ENCODE measurements at regions not wholly inside any gene's neighbourhood (a gene's known extent, or its start where the extent isn't known, plus 50 kb on each side); places are given as distances from the start of the nearest gene placed in this dataset.

- no peaks in the 10 kb centered on the region for H3K4me1 Mint-ChIP-seq
- H3K36me3 Mint-ChIP-seq, result no peaks in the 10 kb centered on the region
- H3K4me3 Mint-ChIP-seq, result no peak overlapping the region
- no peaks in the 10 kb centered on the region for H3K36me3 ChIP-seq (ENCODE audit: control insufficient read depth, insufficient read depth, low read length)
- ATAC-seq (no peak), DNase-seq (no peak)
- H3K27me3 Mint-ChIP-seq (ENCODE audit: low read depth in 2 of 2), result peaks cover 11 to 33% of the 10 kb centered on the region in 2 donors
- no peaks in the 10 kb centered on the region for H3K9me3 ChIP-seq (ENCODE audit: control insufficient read depth, insufficient read depth, low read length)
- H3K27ac ChIP-seq (ENCODE audit: low read length), result no peak overlapping the region
- intact Hi-C loops (cut with micrococcal nuclease), result no loop called here
- H3K27ac Mint-ChIP-seq, result no peak overlapping the region
- H3K27me3 ChIP-seq (ENCODE audit: control insufficient read depth, insufficient read depth, low read length), result no peaks in the 10 kb centered on the region
- no peak overlapping the region for H3K4me3 ChIP-seq (ENCODE audit: low read length)
- whole genome bisulfite sequencing (ENCODE audit: insufficient coverage), result 76% methylated on average over 3 of the region's 3 CpGs
- no peak for TF ChIP-seq CTCF (IDR thresholded peaks at IDR 0.05)
- H3K9me3 Mint-ChIP-seq, result no peaks in the 10 kb centered on the region
- H3K4me1 ChIP-seq (ENCODE audit: control insufficient read depth, insufficient read depth, low read length), result no peaks in the 10 kb centered on the region
Observed at GRCh38 chr6:138563650-138564049, 64.4 kb upstream of the NHSL1 start.

GRCh38 chr6:138564170-138564721 lies 65.0 kb upstream of the NHSL1 start:
- Histone ChIP-seq H3K9me3 (ENCODE audit: control insufficient read depth, insufficient read depth, low read length) (no peaks in the 10 kb centered on the region), H3K4me3 (ENCODE audit: low read length) (no peak overlapping the region), H3K27me3 (ENCODE audit: control insufficient read depth, insufficient read depth, low read length) (no peaks in the 10 kb centered on the region), H3K36me3 (ENCODE audit: control insufficient read depth, insufficient read depth, low read length) (no peaks in the 10 kb centered on the region), H3K27ac (ENCODE audit: low read length) (no peak overlapping the region), H3K4me1 (ENCODE audit: control insufficient read depth, insufficient read depth, low read length) (no peaks in the 10 kb centered on the region)
- 89% methylated on average over 5 of the region's 5 CpGs for WGBS (ENCODE audit: insufficient coverage)
- Mint-ChIP-seq H3K4me3 (no peak overlapping the region), H3K4me1 (no peaks in the 10 kb centered on the region), H3K36me3 (no peaks in the 10 kb centered on the region), H3K27ac (no peak overlapping the region), H3K9me3 (no peaks in the 10 kb centered on the region), H3K27me3 (ENCODE audit: low read depth in 2 of 2) (peaks cover 11 to 33% of the 10 kb centered on the region in 2 donors)
- no peak for TF ChIP-seq CTCF (IDR thresholded peaks at IDR 0.05)
- no peak for ATAC-seq
- DNase-seq, result no peak
- intact Hi-C loops (cut with micrococcal nuclease), result no loop called here

- Mint-ChIP-seq H3K27me3 (ENCODE audit: low read depth in 2 of 2) (peaks cover 11 to 23% of the 10 kb centered on the region in 2 donors), H3K4me1 (no peaks in the 10 kb centered on the region), H3K27ac (no peak overlapping the region), H3K4me3 (no peak overlapping the region), H3K9me3 (no peaks in the 10 kb centered on the region), H3K36me3 (no peaks in the 10 kb centered on the region)
- ATAC-seq, result no peak
- Histone ChIP-seq H3K27me3 (ENCODE audit: control insufficient read depth, insufficient read depth, low read length) (no peaks in the 10 kb centered on the region), H3K36me3 (ENCODE audit: control insufficient read depth, insufficient read depth, low read length) (no peaks in the 10 kb centered on the region), H3K27ac (ENCODE audit: low read length) (no peak overlapping the region), H3K4me1 (ENCODE audit: control insufficient read depth, insufficient read depth, low read length) (no peaks in the 10 kb centered on the region), H3K9me3 (ENCODE audit: control insufficient read depth, insufficient read depth, low read length) (no peaks in the 10 kb centered on the region), H3K4me3 (ENCODE audit: low read length) (no peak overlapping the region)
- no peak for DNase-seq
- no peak for TF ChIP-seq CTCF (IDR thresholded peaks at IDR 0.05)
- 94% methylated on average over 9 of the region's 9 CpGs for WGBS (ENCODE audit: insufficient coverage)
- intact Hi-C loops (cut with micrococcal nuclease), result no loop called here
Observed at GRCh38 chr6:138567052-138567451, 67.8 kb upstream of the NHSL1 start.

- Mint-ChIP-seq H3K9me3 (no peaks in the 10 kb centered on the region), H3K4me1 (no peaks in the 10 kb centered on the region), H3K27me3 (ENCODE audit: low read depth in 2 of 2) (peaks cover 13 to 23% of the 10 kb centered on the region in 2 donors), H3K27ac (no peak overlapping the region), H3K36me3 (no peaks in the 10 kb centered on the region), H3K4me3 (no peak overlapping the region)
- Histone ChIP-seq H3K4me3 (ENCODE audit: low read length) (no peak overlapping the region), H3K9me3 (ENCODE audit: control insufficient read depth, insufficient read depth, low read length) (no peaks in the 10 kb centered on the region), H3K27ac (ENCODE audit: low read length) (no peak overlapping the region), H3K4me1 (ENCODE audit: control insufficient read depth, insufficient read depth, low read length) (no peaks in the 10 kb centered on the region), H3K36me3 (ENCODE audit: control insufficient read depth, insufficient read depth, low read length) (no peaks in the 10 kb centered on the region), H3K27me3 (ENCODE audit: control insufficient read depth, insufficient read depth, low read length) (no peaks in the 10 kb centered on the region)
- ATAC-seq, result no peak
- DNase-seq, result no peak
- no peak for TF ChIP-seq CTCF (IDR thresholded peaks at IDR 0.05)
- intact Hi-C loops (cut with micrococcal nuclease), result no loop called here
- 90% methylated on average over 8 of the region's 8 CpGs for WGBS (ENCODE audit: insufficient coverage)
Observed at GRCh38 chr6:138568997-138569396, 69.7 kb upstream of the NHSL1 start.

Data from natural killer cell (primary cell).